Heart left ventricle (tissue), 16 donors: ENCODE measurements at regions not wholly inside any gene's neighbourhood (a gene's known extent, or its start where the extent isn't known, plus 50 kb on each side); places are given as distances from the start of the nearest gene placed in this dataset.

Experiments used
- ATAC-seq, 4 donors: fragments of 200-7000 bp; cut with Tn5 transposase; one replicate each; pipeline ENCODE4 v1.9.1; 2020 to 2022; ENCODE audit warnings: moderate library complexity in 4 of 4, mild to moderate bottlenecking in 3 of 4, moderate number of reproducible peaks in 1 of 4
- DNase-seq, 5 donors: peaks; one replicate each; pipeline ENCODE4 v3.0.0-alpha.2; 2020
- H3K27ac ChIP-seq, 12 donors: fragments of 200-600 bp; sonication (generic) in 4 of 12; one replicate each; pipeline versions ENCODE4 v1.5.0 to v1.8.0; 2016 to 2022; ENCODE audit warnings: mild to moderate bottlenecking in 2 of 12
- H3K27me3 ChIP-seq, 9 donors: fragments of 200-600 bp; sonication (generic) in 2 of 9; one replicate each; pipeline versions ENCODE4 v1.5.1 to v1.8.0; 2016 to 2022; ENCODE audit warnings: mild to moderate bottlenecking in 3 of 9
- H3K36me3 ChIP-seq, 9 donors: fragments of 200-600 bp; sonication (generic) in 2 of 9; one replicate each; pipeline versions ENCODE4 v1.5.0 to v1.8.0; 2018 to 2022; ENCODE audit warnings: mild to moderate bottlenecking in 2 of 9
- H3K4me1 ChIP-seq, 12 donors: fragments of 200-600 bp; sonication (generic) in 4 of 12; one replicate each; pipeline versions ENCODE4 v1.5.0 to v1.8.0; 2016 to 2022; ENCODE audit warnings: mild to moderate bottlenecking in 3 of 12
- H3K4me3 ChIP-seq, 12 donors: fragments of 200-600 bp; sonication (generic) in 4 of 12; one replicate each; pipeline versions ENCODE4 v1.5.0 to v1.8.0; 2017 to 2022; ENCODE audit warnings: mild to moderate bottlenecking in 9 of 12, moderate library complexity in 4 of 12
- H3K9me3 ChIP-seq, 12 donors: fragments of 200-600 bp; sonication (generic) in 4 of 12; one replicate each; pipeline versions ENCODE4 v1.5.0 to v1.8.0; 2016 to 2022; ENCODE audit warnings: mild to moderate bottlenecking in 1 of 12
- CTCF ChIP-seq, 12 donors: fragments of 200-600 bp; sonication (generic) in 4 of 12; IDR thresholded peaks; one replicate each; pipeline versions ENCODE4 v1.5.0 to v1.8.0; 2018 to 2022; ENCODE audit warnings: antibody characterized with exemption in 12 of 12, mild to moderate bottlenecking in 5 of 12
- POLR2A ChIP-seq, 2 donors: fragments of 450-650 bp; IDR thresholded peaks; one replicate each; pipeline ENCODE4 v1.6.1; 2017; ENCODE audit warnings: antibody characterized with exemption in 2 of 2, mild to moderate bottlenecking in 2 of 2, moderate library complexity in 2 of 2
- WGBS, 4 donors: extraction: QIAGEN DNeasy Blood & Tissue Kit in 2 of 4; methylation state at CpG; one replicate each; pipeline versions ENCODE4 v1.1.5 to v1.1.7; 2013 to 2018; 5-methylcytosine and 5-hydroxymethylcytosine counted together
- intact Hi-C, 10 donors: fragments of 100-400 bp; cut with DNase I; formaldehyde crosslinking; loops; one replicate each; pipeline versions ENCODE4 v1.11.1 to v1.14.2; 2022
- donor health status: ischemic (EF 13 %, LVEDD 7.1; RV severe dilation, severe dysfunction).
- donor health status: healthy with polysubstance abuse.
- donor health status: DM: no; HTN: yes; CAD: no.
- donor health status: DM: no; HTN: no; CAD: no.
- donor health status: ischemic (EF 25% LVEDD 6.9; RV normal size, moderate dysfunction).
- donor health status: ischemic (EF 25% LVEDD 5.7; RV mildly dilated, moderate dysfunction).
- donor health status: healthy.
- donor health status: DM: yes; HTN: yes; CAD: no.
- donor health status: ischemic (EF 35%, LVEDD 5.7; RV mildly dilated, moderate dysfunction).
- donor health status: nonischemic (EF 11% LVEDD 7.7; RV severe dilation, severe dysfunction).
- donor health status: DM: yes; HTN: yes; CAD: no.
- donor health status: PGD.
- donor health status: ischemic (EF 29% LVEDD 5.4; RV normal size, mild dysfunction).
- donor health status: nonischemic (EF 23%, LVEDD 6.1; RV moderate dilation, normal function).

- no peak for ATAC-seq
- Histone ChIP-seq H3K36me3 (no peaks in the 10 kb centered on the region), H3K4me3 (no peak overlapping the region), H3K27me3 (peaks cover 0 to 9% (median 0%) of the 10 kb centered on the region in 9 donors), H3K9me3 (no peaks in the 10 kb centered on the region), H3K27ac (no peak overlapping the region), H3K4me1 (no peaks in the 10 kb centered on the region)
- DNase-seq, result no peak
- intact Hi-C loops, result no loop called here
- no peak for TF ChIP-seq CTCF (IDR thresholded peaks at IDR 0.05)
- no peak for TF ChIP-seq POLR2A (IDR thresholded peaks at IDR 0.05)
- 85 to 89% (median 88%) methylated on average over 12 of the region's 12 CpGs for WGBS, 4 donors
Observed at GRCh38 chr2:489838-490237, 187.4 kb downstream of the TMEM18 start.

DNA sequence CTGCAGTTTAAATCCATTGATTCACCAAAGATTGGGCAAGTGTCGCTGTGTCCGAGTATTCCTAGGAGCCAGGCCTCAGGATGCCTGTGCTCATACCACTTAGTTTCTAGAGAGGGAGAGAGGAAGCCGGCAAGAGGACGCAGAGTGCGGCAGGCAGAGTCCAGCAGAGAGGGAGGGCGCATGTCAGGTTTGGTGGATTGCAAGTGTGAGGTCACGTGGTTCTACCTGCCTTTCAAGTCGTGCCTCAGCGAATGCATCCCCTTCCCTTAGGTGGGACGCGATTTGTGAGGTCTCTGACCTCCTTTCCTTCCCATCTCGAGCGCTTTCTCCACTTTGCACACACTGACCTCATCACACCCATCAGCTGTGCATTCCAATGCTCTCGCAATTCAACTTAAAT, 188.1 kb downstream of the TMEM18 start:
- no peak for DNase-seq
- H3K27me3 ChIP-seq, result peaks cover 0 to 9% (median 0%) of the 10 kb centered on the region in 9 donors
- H3K36me3 ChIP-seq, result no peaks in the 10 kb centered on the region
- no peaks in the 10 kb centered on the region for H3K9me3 ChIP-seq
- 68 to 73% (median 70%) methylated on average over 14 of the region's 14 CpGs for WGBS, 4 donors
- intact Hi-C loops, result no loop called here
- H3K4me3 ChIP-seq, result no peak overlapping the region
- no peaks in the 10 kb centered on the region for H3K4me1 ChIP-seq
- no peak overlapping the region for H3K27ac ChIP-seq
- no peak for ATAC-seq
- TF ChIP-seq CTCF (IDR thresholded peaks at IDR 0.05) (no peak), POLR2A (IDR thresholded peaks at IDR 0.05) (no peak)

DNA sequence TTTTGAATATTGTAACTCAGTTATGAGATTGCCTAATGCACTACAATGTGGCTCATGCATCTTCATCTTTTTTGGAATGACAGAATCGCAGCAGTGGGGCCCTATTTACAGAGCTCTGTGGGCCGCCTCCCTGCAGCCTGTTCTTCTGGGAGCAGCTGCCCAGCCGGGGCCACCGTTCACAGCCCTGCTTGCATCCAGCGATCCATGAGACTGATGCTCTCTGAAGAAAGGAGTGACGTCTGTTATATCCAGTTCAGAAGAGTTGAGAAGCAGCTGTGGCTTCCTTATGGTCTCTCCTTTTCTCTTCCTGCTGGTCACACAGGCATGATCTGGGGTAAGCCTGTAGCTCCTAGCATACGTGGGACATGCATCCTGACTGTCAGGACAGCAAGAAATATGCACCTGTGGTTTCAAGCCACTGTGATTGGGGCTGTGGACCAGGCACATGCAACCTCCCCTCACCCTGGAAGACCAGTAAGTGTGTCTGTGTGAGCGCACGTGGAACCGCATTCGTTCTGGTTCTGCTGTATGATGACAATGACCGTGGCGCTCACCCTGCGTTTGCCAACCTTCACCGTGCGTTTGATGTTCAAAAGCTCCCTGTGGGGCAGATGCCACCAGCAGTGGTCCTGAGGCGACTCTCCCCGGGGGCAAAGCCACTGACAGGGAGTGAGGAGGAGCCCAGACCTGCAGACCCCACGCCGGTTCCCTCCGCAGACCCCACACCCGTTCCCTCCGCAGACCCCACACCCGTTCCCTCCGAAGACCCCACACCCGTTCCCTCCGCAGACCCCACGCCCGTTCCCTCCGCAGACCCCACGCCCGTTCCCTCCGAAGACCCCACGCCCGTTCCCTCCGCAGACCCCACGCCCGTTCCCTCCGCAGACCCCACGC, 189.8 kb downstream of the TMEM18 start:
- H3K4me3 ChIP-seq, result no peak overlapping the region
- H3K9me3 ChIP-seq, result no peaks in the 10 kb centered on the region
- H3K36me3 ChIP-seq, result no peaks in the 10 kb centered on the region
- no peak overlapping the region for H3K27ac ChIP-seq
- intact Hi-C loops, result no loop called here
- DNase-seq (no peak), ATAC-seq (no peak)
- TF ChIP-seq POLR2A (IDR thresholded peaks at IDR 0.05) (no peak), CTCF (IDR thresholded peaks at IDR 0.05) (no peak)
- 84 to 89% (median 85%) methylated on average over 23 to 36 of the region's 40 CpGs for WGBS, 4 donors
- no peaks in the 10 kb centered on the region for H3K4me1 ChIP-seq
- H3K27me3 ChIP-seq, result peaks cover 0 to 17% (median 0%) of the 10 kb centered on the region in 9 donors

- Histone ChIP-seq H3K4me1 (no peaks in the 10 kb centered on the region), H3K27me3 (peaks cover 0 to 24% (median 0%) of the 10 kb centered on the region in 9 donors), H3K9me3 (no peaks in the 10 kb centered on the region), H3K36me3 (no peaks in the 10 kb centered on the region), H3K4me3 (no peak overlapping the region), H3K27ac (no peak overlapping the region)
- DNase-seq (no peak), ATAC-seq (no peak)
- 84 to 92% (median 90%) methylated on average over 6 to 11 of the region's 11 CpGs for WGBS, 4 donors
- intact Hi-C loops, result no loop called here
- no peak for TF ChIP-seq CTCF (IDR thresholded peaks at IDR 0.05)
- TF ChIP-seq POLR2A (IDR thresholded peaks at IDR 0.05), result no peak
Observed at GRCh38 chr2:486371-486770, 190.8 kb downstream of the TMEM18 start.
